Loucy (cell line): ENCODE measurements at regions not wholly inside any gene's neighbourhood (a gene's known extent, or its start where the extent isn't known, plus 50 kb on each side); places are given as distances from the start of the nearest gene placed in this dataset.

ENCODE experiments used
- H2AFZ ChIP-seq: fragments of 200-600 bp; sonication (generic); 2 replicates; pipeline ENCODE4 v1.6.0; 2016; ENCODE audit warnings: antibody characterized with exemption, mild to moderate bottlenecking, low read length, moderate library complexity
- H3F3A ChIP-seq: fragments of 200-600 bp; 2 replicates; pipeline ENCODE4 v1.6.0; 2016; ENCODE audit warnings: antibody characterized with exemption, low read depth, mild to moderate bottlenecking
- H3K27me3 ChIP-seq: fragments of 200-600 bp; sonication (generic); 2 replicates; pipeline ENCODE4 v1.6.1; 2014; ENCODE audit warnings: low read length, mild to moderate bottlenecking; ENCODE audit not compliant: insufficient read depth, poor library complexity, severe bottlenecking
- H3K36me3 ChIP-seq: fragments of 200-600 bp; sonication (generic); 2 replicates; pipeline ENCODE4 v1.6.1; 2016; ENCODE audit warnings: low read length; ENCODE audit not compliant: insufficient read depth
- H3K4me1 ChIP-seq: fragments of 200-600 bp; sonication (generic); 2 replicates; pipeline ENCODE4 v1.5.1; 2014; ENCODE audit warnings: low read length, mild to moderate bottlenecking; ENCODE audit not compliant: insufficient read depth, poor library complexity, severe bottlenecking
- H3K4me2 ChIP-seq: fragments of 200-600 bp; sonication (generic); 2 replicates; pipeline ENCODE4 v1.6.0; 2014; ENCODE audit warnings: antibody characterized with exemption, low read length, low read depth, mild to moderate bottlenecking; ENCODE audit not compliant: poor library complexity, severe bottlenecking
- H3K4me3 ChIP-seq: fragments of 200-600 bp; sonication (generic); 2 replicates; pipeline ENCODE4 v1.5.1; 2014; ENCODE audit warnings: low read length, mild to moderate bottlenecking, mixed read lengths; ENCODE audit not compliant: poor library complexity, severe bottlenecking
- H3K79me2 ChIP-seq: fragments of 200-600 bp; sonication (generic); 2 replicates; pipeline ENCODE4 v1.6.1; 2014; ENCODE audit warnings: low read length; ENCODE audit not compliant: insufficient read depth
- H3K9ac ChIP-seq: fragments of 200-600 bp; sonication (generic); 2 replicates; pipeline ENCODE4 v1.6.0; 2014; ENCODE audit warnings: mild to moderate bottlenecking, low read depth, low read length, moderate library complexity; ENCODE audit not compliant: poor library complexity, severe bottlenecking
- H3K9me2 ChIP-seq: fragments of 200-600 bp; sonication (generic); replicated peaks from 2 replicates; pipeline ENCODE4 v1.6.1; 2016; ENCODE audit warnings: low read depth, low read length, mixed read lengths
- H3K9me3 ChIP-seq: fragments of 200-600 bp; sonication (generic); 2 replicates; pipeline ENCODE4 v1.6.1; 2014; ENCODE audit warnings: mild to moderate bottlenecking, antibody characterized with exemption, low read length, low read depth; ENCODE audit not compliant: insufficient read depth
- H4K20me1 ChIP-seq: fragments of 200-600 bp; sonication (generic); 2 replicates; pipeline ENCODE4 v1.6.0; 2014; ENCODE audit warnings: antibody characterized with exemption, low read length, mild to moderate bottlenecking; ENCODE audit not compliant: insufficient read depth, poor library complexity, severe bottlenecking
- CTCF ChIP-seq: fragments of 200-600 bp; sonication (generic); conservative IDR thresholded peaks from 2 replicates; pipeline ENCODE4 v1.5.1; 2014; ENCODE audit warnings: mild to moderate bottlenecking, antibody characterized with exemption, low read length
- EZH2phosphoT487 ChIP-seq: fragments of 200-600 bp; IDR thresholded peaks from 2 replicates; pipeline ENCODE4 v1.6.1; 2018; ENCODE audit warnings: antibody characterized with exemption, mild to moderate bottlenecking, moderate library complexity, borderline replicate concordance

GRCh38 chr2:71937396-71937795 is 210.3 kb downstream of the CYP26B1 start:
- H3K9me3 ChIP-seq, result no peaks in the 10 kb centered on the region; the same call in 1 of the 2 replicates
- no peaks in the 10 kb centered on the region for H3K9me2 ChIP-seq
- TF ChIP-seq EZH2phosphoT487 (no peak), CTCF (no peak)
- no peak overlapping the region for H3K4me2 ChIP-seq
- no peaks in the 10 kb centered on the region for H4K20me1 ChIP-seq
- no peaks in the 10 kb centered on the region for H3F3A ChIP-seq
- H3K4me1 ChIP-seq, result no peaks in the 10 kb centered on the region
- H3K27me3 ChIP-seq, result no peaks in the 10 kb centered on the region
- no peaks in the 10 kb centered on the region for H3K36me3 ChIP-seq
- H3K9ac ChIP-seq, result no peak overlapping the region
- H3K79me2 ChIP-seq, result no peaks in the 10 kb centered on the region
- no peak overlapping the region for H2AFZ ChIP-seq
- H3K4me3 ChIP-seq, result no peak overlapping the region

GRCh38 chr2:71936076-71937030 is 211.3 kb downstream of the CYP26B1 start:
- H3K9ac ChIP-seq, result no peak overlapping the region
- H3K36me3 ChIP-seq, result no peaks in the 10 kb centered on the region
- H3K9me3 ChIP-seq, result no peaks in the 10 kb centered on the region
- no peaks in the 10 kb centered on the region for H3K4me1 ChIP-seq
- no peak overlapping the region for H3K4me3 ChIP-seq
- TF ChIP-seq EZH2phosphoT487 (no peak), CTCF (no peak)
- no peaks in the 10 kb centered on the region for H3K79me2 ChIP-seq
- no peaks in the 10 kb centered on the region for H3F3A ChIP-seq
- no peak overlapping the region for H2AFZ ChIP-seq
- no peaks in the 10 kb centered on the region for H4K20me1 ChIP-seq
- no peaks in the 10 kb centered on the region for H3K9me2 ChIP-seq
- H3K4me2 ChIP-seq, result no peak overlapping the region
- H3K27me3 ChIP-seq, result no peaks in the 10 kb centered on the region

- no peaks in the 10 kb centered on the region for H3K9me3 ChIP-seq
- no peak overlapping the region for H3K4me3 ChIP-seq
- no peaks in the 10 kb centered on the region for H3K4me1 ChIP-seq
- no peaks in the 10 kb centered on the region for H3K36me3 ChIP-seq
- H4K20me1 ChIP-seq, result no peaks in the 10 kb centered on the region
- H3F3A ChIP-seq, result no peaks in the 10 kb centered on the region
- H3K27me3 ChIP-seq, result no peaks in the 10 kb centered on the region
- H3K9ac ChIP-seq, result no peak overlapping the region
- no peak overlapping the region for H3K4me2 ChIP-seq
- H2AFZ ChIP-seq, result no peak overlapping the region
- no peaks in the 10 kb centered on the region for H3K9me2 ChIP-seq
- TF ChIP-seq EZH2phosphoT487, result no peak
- no peak for TF ChIP-seq CTCF
- H3K79me2 ChIP-seq, result no peaks in the 10 kb centered on the region
These were observed 212.3 kb downstream of the CYP26B1 start for GRCh38 chr2:71935262-71935848.
